ENCODE measurements at regions not wholly inside any gene's neighbourhood (a gene's known extent, or its start where the extent isn't known, plus 50 kb on each side); places are given as distances from the start of the nearest gene placed in this dataset.

- DNase-seq (ENCODE audit: low read depth in 2 of 3, low spot score in 2 of 3) = no peak
These were observed 463.7 kb downstream of the DNAH5 start for GRCh38 chr5:13480834-13481233.

- DNase-seq (ENCODE audit: low read depth in 2 of 3, low spot score in 2 of 3) = peak in 2 of 3 donors; percentile 34 to 67
These were observed 465.5 kb downstream of the DNAH5 start for GRCh38 chr5:13478831-13479465.

GRCh38 chr5:13477118-13477737, 467.3 kb downstream of the DNAH5 start:
- no peak for DNase-seq (ENCODE audit: low read depth in 2 of 3, low spot score in 2 of 3)

- DNase-seq (ENCODE audit: low read depth in 2 of 3, low spot score in 2 of 3) = no peak
These were observed 471.6 kb downstream of the DNAH5 start for GRCh38 chr5:13472842-13473241.

GRCh38 chr5:13470975-13471374, 473.5 kb downstream of the DNAH5 start:
- DNase-seq (ENCODE audit: low read depth in 2 of 3, low spot score in 2 of 3) = no peak

GRCh38 chr5:13470263-13470662, 474.2 kb downstream of the DNAH5 start:
- DNase-seq (ENCODE audit: low read depth in 2 of 3, low spot score in 2 of 3) = no peak

- no peak for DNase-seq (ENCODE audit: low read depth in 2 of 3, low spot score in 2 of 3)
These were observed 479.8 kb downstream of the DNAH5 start for GRCh38 chr5:13464532-13465193.

- no peak for DNase-seq (ENCODE audit: low read depth in 2 of 3, low spot score in 2 of 3)
These were observed 483.9 kb downstream of the DNAH5 start for GRCh38 chr5:13460587-13460986.

- no peak for DNase-seq (ENCODE audit: low read depth in 2 of 3, low spot score in 2 of 3)
These were observed 490.4 kb downstream of the DNAH5 start for GRCh38 chr5:13454050-13454449.

- no peak for DNase-seq (ENCODE audit: low read depth in 2 of 3, low spot score in 2 of 3)
These were observed 495.6 kb downstream of the DNAH5 start for GRCh38 chr5:13448843-13449242.

GRCh38 chr5:13439430-13439829, 505.1 kb downstream of the DNAH5 start:
- DNase-seq (ENCODE audit: low read depth in 2 of 3, low spot score in 2 of 3) = no peak

GRCh38 chr5:13427827-13428557, 516.5 kb downstream of the DNAH5 start:
- no peak for DNase-seq (ENCODE audit: low read depth in 2 of 3, low spot score in 2 of 3)

GRCh38 chr5:13412040-13412595, 532.4 kb downstream of the DNAH5 start:
- no peak for DNase-seq (ENCODE audit: low read depth in 2 of 3, low spot score in 2 of 3)

- DNase-seq (ENCODE audit: low read depth in 2 of 3, low spot score in 2 of 3) = no peak
These were observed 535.9 kb downstream of the DNAH5 start for GRCh38 chr5:13408616-13409015.

GRCh38 chr5:13403351-13403750, 541.1 kb downstream of the DNAH5 start:
- DNase-seq (ENCODE audit: low read depth in 2 of 3, low spot score in 2 of 3) = peak in 1 of 3 donors; percentile 15

- no peak for DNase-seq (ENCODE audit: low read depth in 2 of 3, low spot score in 2 of 3)
These were observed 559.4 kb downstream of the DNAH5 start for GRCh38 chr5:13385066-13385465.

GRCh38 chr5:13382232-13382631, 562.3 kb downstream of the DNAH5 start:
- no peak for DNase-seq (ENCODE audit: low read depth in 2 of 3, low spot score in 2 of 3)

- DNase-seq (ENCODE audit: low read depth in 2 of 3, low spot score in 2 of 3) = no peak
These were observed 566.4 kb downstream of the DNAH5 start for GRCh38 chr5:13378091-13378490.

- no peak for DNase-seq (ENCODE audit: low read depth in 2 of 3, low spot score in 2 of 3)
These were observed 585.1 kb downstream of the DNAH5 start for GRCh38 chr5:13359344-13359743.

- DNase-seq (ENCODE audit: low read depth in 2 of 3, low spot score in 2 of 3) = no peak
These were observed 586.1 kb downstream of the DNAH5 start for GRCh38 chr5:13358342-13358741.

GRCh38 chr5:13357929-13358328, 586.6 kb downstream of the DNAH5 start:
- no peak for DNase-seq (ENCODE audit: low read depth in 2 of 3, low spot score in 2 of 3)
